ENCODE measurements at regions not wholly inside any gene's neighbourhood (a gene's known extent, or its start where the extent isn't known, plus 50 kb on each side); places are given as distances from the start of the nearest gene placed in this dataset.

- Mint-ChIP-seq H3K4me3 (no peak overlapping the region), H3K9me3 (peaks cover 0 to 6% of the 10 kb centered on the region in 2 donors), H3K27ac (no peak overlapping the region), H3K36me3 (no peaks in the 10 kb centered on the region), H3K27me3 (ENCODE audit: low read depth in 2 of 2) (no peaks in the 10 kb centered on the region), H3K4me1 (peaks cover 0 to 6% of the 10 kb centered on the region in 2 donors)
- H3K27me3 ChIP-seq (ENCODE audit: control insufficient read depth, insufficient read depth, low read length) = no peaks in the 10 kb centered on the region
- WGBS (ENCODE audit: insufficient coverage) = 100% methylated on average over 1 of the region's 2 CpGs
- intact Hi-C loops (cut with micrococcal nuclease) = no loop called here
- H3K4me1 ChIP-seq (ENCODE audit: control insufficient read depth, insufficient read depth, low read length) = no peaks in the 10 kb centered on the region
- no peak for TF ChIP-seq CTCF (IDR thresholded peaks at IDR 0.05)
- H3K36me3 ChIP-seq (ENCODE audit: control insufficient read depth, insufficient read depth, low read length) = no peaks in the 10 kb centered on the region
- DNase-seq (no peak), ATAC-seq (no peak)
- no peaks in the 10 kb centered on the region for H3K9me3 ChIP-seq (ENCODE audit: control insufficient read depth, insufficient read depth, low read length)
- no peak overlapping the region for H3K4me3 ChIP-seq (ENCODE audit: low read length)
- no peak overlapping the region for H3K27ac ChIP-seq (ENCODE audit: low read length)
Observed at GRCh38 chr13:47397739-47398138, 500.9 kb upstream of the HTR2A start.

- no peak overlapping the region for H3K4me3 ChIP-seq (ENCODE audit: low read length)
- DNase-seq (no peak), ATAC-seq (no peak)
- no peak overlapping the region for H3K27ac Mint-ChIP-seq
- no peaks in the 10 kb centered on the region for H3K27me3 ChIP-seq (ENCODE audit: control insufficient read depth, insufficient read depth, low read length)
- peaks cover 3 to 7% of the 10 kb centered on the region in 2 donors for H3K9me3 Mint-ChIP-seq
- H3K36me3 ChIP-seq (ENCODE audit: control insufficient read depth, insufficient read depth, low read length) = no peaks in the 10 kb centered on the region
- H3K27ac ChIP-seq (ENCODE audit: low read length) = no peak overlapping the region
- intact Hi-C loops (cut with micrococcal nuclease) = no loop called here
- H3K4me3 Mint-ChIP-seq = no peak overlapping the region
- H3K9me3 ChIP-seq (ENCODE audit: control insufficient read depth, insufficient read depth, low read length) = no peaks in the 10 kb centered on the region
- peaks cover 0 to 6% of the 10 kb centered on the region in 2 donors for H3K4me1 Mint-ChIP-seq
- H3K27me3 Mint-ChIP-seq (ENCODE audit: low read depth in 2 of 2) = no peaks in the 10 kb centered on the region
- no peaks in the 10 kb centered on the region for H3K36me3 Mint-ChIP-seq
- no peak for TF ChIP-seq CTCF (IDR thresholded peaks at IDR 0.05)
- H3K4me1 ChIP-seq (ENCODE audit: control insufficient read depth, insufficient read depth, low read length) = no peaks in the 10 kb centered on the region
- 88% methylated on average over 5 of the region's 5 CpGs for WGBS (ENCODE audit: insufficient coverage)
Observed at GRCh38 chr13:47396915-47397314, 500.1 kb upstream of the HTR2A start.

GRCh38 chr13:47374741-47375140 lies 477.9 kb upstream of the HTR2A start:
- no peak for ATAC-seq
- Histone ChIP-seq H3K4me3 (ENCODE audit: low read length) (no peak overlapping the region), H3K27ac (ENCODE audit: low read length) (no peak overlapping the region), H3K4me1 (ENCODE audit: control insufficient read depth, insufficient read depth, low read length) (no peaks in the 10 kb centered on the region), H3K9me3 (ENCODE audit: control insufficient read depth, insufficient read depth, low read length) (no peaks in the 10 kb centered on the region), H3K27me3 (ENCODE audit: control insufficient read depth, insufficient read depth, low read length) (no peaks in the 10 kb centered on the region), H3K36me3 (ENCODE audit: control insufficient read depth, insufficient read depth, low read length) (no peaks in the 10 kb centered on the region)
- no peak for TF ChIP-seq CTCF (IDR thresholded peaks at IDR 0.05)
- no peaks in the 10 kb centered on the region for H3K27me3 Mint-ChIP-seq (ENCODE audit: low read depth in 2 of 2)
- H3K27ac Mint-ChIP-seq = no peak overlapping the region
- no peaks in the 10 kb centered on the region for H3K4me1 Mint-ChIP-seq
- no peak overlapping the region for H3K4me3 Mint-ChIP-seq
- H3K9me3 Mint-ChIP-seq = peaks cover 8 to 13% of the 10 kb centered on the region in 2 donors
- no peak for DNase-seq
- no CpG with 5 or more reads among the region's 1 CpG for WGBS (ENCODE audit: insufficient coverage)
- intact Hi-C loops (cut with micrococcal nuclease) = no loop called here
- no peaks in the 10 kb centered on the region for H3K36me3 Mint-ChIP-seq

- 33% methylated on average over 1 of the region's 1 CpG for WGBS (ENCODE audit: insufficient coverage)
- Mint-ChIP-seq H3K36me3 (no peaks in the 10 kb centered on the region), H3K27ac (no peak overlapping the region), H3K4me3 (no peak overlapping the region), H3K27me3 (ENCODE audit: low read depth in 2 of 2) (no peaks in the 10 kb centered on the region), H3K9me3 (peaks cover 10 to 15% of the 10 kb centered on the region in 2 donors), H3K4me1 (no peaks in the 10 kb centered on the region)
- intact Hi-C loops (cut with micrococcal nuclease) = no loop called here
- H3K27me3 ChIP-seq (ENCODE audit: control insufficient read depth, insufficient read depth, low read length) = no peaks in the 10 kb centered on the region
- ATAC-seq = no peak
- no peak overlapping the region for H3K4me3 ChIP-seq (ENCODE audit: low read length)
- no peaks in the 10 kb centered on the region for H3K36me3 ChIP-seq (ENCODE audit: control insufficient read depth, insufficient read depth, low read length)
- H3K4me1 ChIP-seq (ENCODE audit: control insufficient read depth, insufficient read depth, low read length) = no peaks in the 10 kb centered on the region
- TF ChIP-seq CTCF (IDR thresholded peaks at IDR 0.05) = no peak
- DNase-seq = no peak
- H3K27ac ChIP-seq (ENCODE audit: low read length) = no peak overlapping the region
- H3K9me3 ChIP-seq (ENCODE audit: control insufficient read depth, insufficient read depth, low read length) = no peaks in the 10 kb centered on the region
Observed at GRCh38 chr13:47372751-47373150, 475.9 kb upstream of the HTR2A start.
